Gastroesophageal sphincter (tissue), 3 donors: ENCODE measurements at regions not wholly inside any gene's neighbourhood (a gene's known extent, or its start where the extent isn't known, plus 50 kb on each side); places are given as distances from the start of the nearest gene placed in this dataset.

ENCODE experiments used
- CTCF ChIP-seq, 4 experiments: fragments of 200-600 bp in 2 of 4; fragments of 450-650 bp in 2 of 4; sonication (generic) in 1 of 4; IDR thresholded peaks; one replicate each; pipeline ENCODE4 v1.5.1; 2017 to 2019; ENCODE audit warnings: antibody characterized with exemption in 4 of 4, mild to moderate bottlenecking in 2 of 4, moderate library complexity in 2 of 4
- POLR2A ChIP-seq, 2 donors: fragments of 450-650 bp; IDR thresholded peaks; one replicate each; pipeline ENCODE4 v1.6.1; 2017; ENCODE audit warnings: antibody characterized with exemption in 2 of 2, mild to moderate bottlenecking in 2 of 2, moderate library complexity in 1 of 2

- TF ChIP-seq POLR2A (IDR thresholded peaks at IDR 0.05) (no peak), CTCF (IDR thresholded peaks at IDR 0.05) (no peak)
These were observed 323.3 kb upstream of the CTNNB1 start for GRCh38 chr3:40876009-40876408.
